Lower lobe of right lung (tissue), 2 donors: ENCODE measurements at regions not wholly inside any gene's neighbourhood (a gene's known extent, or its start where the extent isn't known, plus 50 kb on each side); places are given as distances from the start of the nearest gene placed in this dataset.

Experiments
- ATAC-seq, 2 donors: fragments of 200-7000 bp; cut with Tn5 transposase; one replicate each; pipeline ENCODE4 v1.9.1; 2020 to 2022; ENCODE audit warnings: mild to moderate bottlenecking in 2 of 2, moderate library complexity in 2 of 2
- DNase-seq: peaks from one replicate; pipeline ENCODE4 v3.0.0-alpha.2; 2020
- H3K27ac ChIP-seq: fragments of 200-600 bp; one replicate; pipeline ENCODE4 v1.8.0; 2022
- H3K27me3 ChIP-seq: fragments of 200-600 bp; one replicate; pipeline ENCODE4 v1.8.0; 2022; ENCODE audit warnings: low read depth
- H3K36me3 ChIP-seq: fragments of 200-600 bp; one replicate; pipeline ENCODE4 v1.8.0; 2022; ENCODE audit warnings: mild to moderate bottlenecking
- H3K4me1 ChIP-seq: fragments of 200-600 bp; one replicate; pipeline ENCODE4 v1.8.0; 2022
- H3K4me3 ChIP-seq: fragments of 200-600 bp; one replicate; pipeline ENCODE4 v1.8.0; 2022; ENCODE audit warnings: mild to moderate bottlenecking
- H3K9me3 ChIP-seq: fragments of 200-600 bp; one replicate; pipeline ENCODE4 v1.8.0; 2022
- CTCF ChIP-seq: fragments of 200-600 bp; IDR thresholded peaks from one replicate; pipeline ENCODE4 v1.8.0; 2022; ENCODE audit warnings: antibody characterized with exemption, mild to moderate bottlenecking
- intact Hi-C: fragments of 100-400 bp; cut with DNase I; formaldehyde crosslinking; loops from one replicate; pipeline ENCODE4 v1.11.0; 2022
- donor health status: DM: no; HTN: yes; CAD: no; lungs with severe emphysema.

GRCh38 chr9:115910959-115911358 lies 242.6 kb upstream of the PAPPA start:
- no peak for ATAC-seq
- TF ChIP-seq CTCF: no peak

GRCh38 chr9:115912086-115912485 lies 241.5 kb upstream of the PAPPA start:
- intact Hi-C loops: no loop called here
- H3K27ac ChIP-seq: no peak overlapping the region
- no peak overlapping the region for H3K4me3 ChIP-seq
- TF ChIP-seq CTCF: no peak
- no peak for ATAC-seq
- no peaks in the 10 kb centered on the region for H3K9me3 ChIP-seq
- no peak for DNase-seq
- no peaks in the 10 kb centered on the region for H3K27me3 ChIP-seq
- H3K36me3 ChIP-seq: no peaks in the 10 kb centered on the region
- H3K4me1 ChIP-seq: peaks cover 4% of the 10 kb centered on the region

More at GRCh38 chr9:115910959-115911358, 242.6 kb upstream of the PAPPA start:
- intact Hi-C loops: no loop called here
- DNase-seq: no peak
- no peaks in the 10 kb centered on the region for H3K27me3 ChIP-seq
- H3K4me3 ChIP-seq: no peak overlapping the region
- H3K36me3 ChIP-seq: no peaks in the 10 kb centered on the region
- no peak overlapping the region for H3K27ac ChIP-seq
- peaks cover 4% of the 10 kb centered on the region for H3K4me1 ChIP-seq
- H3K9me3 ChIP-seq: no peaks in the 10 kb centered on the region

GRCh38 chr9:115913696-115914095 lies 239.9 kb upstream of the PAPPA start:
- peaks cover 4% of the 10 kb centered on the region for H3K4me1 ChIP-seq
- no peaks in the 10 kb centered on the region for H3K36me3 ChIP-seq
- no peaks in the 10 kb centered on the region for H3K9me3 ChIP-seq
- H3K4me3 ChIP-seq: no peak overlapping the region
- H3K27me3 ChIP-seq: no peaks in the 10 kb centered on the region
- intact Hi-C loops: no loop called here
- no peak for TF ChIP-seq CTCF
- DNase-seq: no peak
- ATAC-seq: no peak
- H3K27ac ChIP-seq: no peak overlapping the region

GRCh38 chr9:115914291-115914690 lies 239.3 kb upstream of the PAPPA start:
- no peak for TF ChIP-seq CTCF
- H3K27me3 ChIP-seq: no peaks in the 10 kb centered on the region

GRCh38 chr9:115921301-115921700 lies 232.3 kb upstream of the PAPPA start:
- no peak overlapping the region for H3K4me3 ChIP-seq
- TF ChIP-seq CTCF: no peak
- no peaks in the 10 kb centered on the region for H3K36me3 ChIP-seq
- no peak for ATAC-seq
- H3K27ac ChIP-seq: no peak overlapping the region
- no peak for DNase-seq
- intact Hi-C loops: no loop called here
- H3K27me3 ChIP-seq: no peaks in the 10 kb centered on the region
- H3K9me3 ChIP-seq: no peaks in the 10 kb centered on the region
- peaks cover 6% of the 10 kb centered on the region for H3K4me1 ChIP-seq

More at GRCh38 chr9:115914291-115914690, 239.3 kb upstream of the PAPPA start:
- H3K4me1 ChIP-seq: peaks cover 4% of the 10 kb centered on the region
- no peaks in the 10 kb centered on the region for H3K9me3 ChIP-seq
- no peak for DNase-seq
- no peaks in the 10 kb centered on the region for H3K36me3 ChIP-seq
- no peak overlapping the region for H3K4me3 ChIP-seq
- intact Hi-C loops: no loop called here
- ATAC-seq: no peak
- no peak overlapping the region for H3K27ac ChIP-seq

- no peaks in the 10 kb centered on the region for H3K27me3 ChIP-seq
- no peaks in the 10 kb centered on the region for H3K36me3 ChIP-seq
- no peak overlapping the region for H3K4me3 ChIP-seq
- TF ChIP-seq CTCF: no peak
- H3K27ac ChIP-seq: no peak overlapping the region
- H3K4me1 ChIP-seq: peaks cover 6% of the 10 kb centered on the region
- H3K9me3 ChIP-seq: no peaks in the 10 kb centered on the region
- intact Hi-C loops: no loop called here
- ATAC-seq: no peak
- no peak for DNase-seq
Measured at GRCh38 chr9:115922444-115922843, 231.1 kb upstream of the PAPPA start.
